ENCODE measurements at regions not wholly inside any gene's neighbourhood (a gene's known extent, or its start where the extent isn't known, plus 50 kb on each side); places are given as distances from the start of the nearest gene placed in this dataset.

DNA sequence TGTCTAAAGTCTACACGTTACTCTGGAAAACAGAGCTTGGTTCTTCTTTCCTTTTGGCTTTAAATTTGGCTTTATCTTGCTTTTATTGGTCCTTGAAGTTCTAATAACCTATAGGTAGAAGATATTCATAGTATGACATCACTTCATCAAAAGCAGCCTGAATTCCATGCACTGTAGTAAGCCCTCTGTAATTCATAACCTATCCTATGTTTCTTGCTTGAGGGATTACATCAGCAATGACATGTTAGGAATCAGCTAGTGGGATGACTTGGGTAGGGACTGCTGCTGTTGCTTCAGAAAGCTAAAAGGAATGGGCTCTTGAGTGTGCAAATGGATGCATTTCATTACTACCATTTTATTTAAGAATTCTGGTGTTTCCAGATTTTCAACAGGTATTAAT is 184.9 kb downstream of the PTEN start:
- H3K36me3 ChIP-seq (ENCODE audit: control insufficient read depth, insufficient read depth, low read length): no peaks in the 10 kb centered on the region
- H3K4me3 ChIP-seq (ENCODE audit: low read depth, low read length): no peak overlapping the region
- DNase-seq (ENCODE audit: low read depth): no peak
- TF ChIP-seq, protein P1, sequence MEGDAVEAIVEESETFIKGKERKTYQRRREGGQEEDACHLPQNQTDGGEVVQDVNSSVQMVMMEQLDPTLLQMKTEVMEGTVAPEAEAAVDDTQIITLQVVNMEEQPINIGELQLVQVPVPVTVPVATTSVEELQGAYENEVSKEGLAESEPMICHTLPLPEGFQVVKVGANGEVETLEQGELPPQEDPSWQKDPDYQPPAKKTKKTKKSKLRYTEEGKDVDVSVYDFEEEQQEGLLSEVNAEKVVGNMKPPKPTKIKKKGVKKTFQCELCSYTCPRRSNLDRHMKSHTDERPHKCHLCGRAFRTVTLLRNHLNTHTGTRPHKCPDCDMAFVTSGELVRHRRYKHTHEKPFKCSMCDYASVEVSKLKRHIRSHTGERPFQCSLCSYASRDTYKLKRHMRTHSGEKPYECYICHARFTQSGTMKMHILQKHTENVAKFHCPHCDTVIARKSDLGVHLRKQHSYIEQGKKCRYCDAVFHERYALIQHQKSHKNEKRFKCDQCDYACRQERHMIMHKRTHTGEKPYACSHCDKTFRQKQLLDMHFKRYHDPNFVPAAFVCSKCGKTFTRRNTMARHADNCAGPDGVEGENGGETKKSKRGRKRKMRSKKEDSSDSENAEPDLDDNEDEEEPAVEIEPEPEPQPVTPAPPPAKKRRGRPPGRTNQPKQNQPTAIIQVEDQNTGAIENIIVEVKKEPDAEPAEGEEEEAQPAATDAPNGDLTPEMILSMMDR (IDR thresholded peaks at IDR 0.05; ENCODE audit: insufficient read depth, low read length, poor library complexity, severe bottlenecking): no peak
- no peaks in the 10 kb centered on the region for H3K27me3 ChIP-seq (ENCODE audit: control insufficient read depth, insufficient read depth, low read length)

DNA sequence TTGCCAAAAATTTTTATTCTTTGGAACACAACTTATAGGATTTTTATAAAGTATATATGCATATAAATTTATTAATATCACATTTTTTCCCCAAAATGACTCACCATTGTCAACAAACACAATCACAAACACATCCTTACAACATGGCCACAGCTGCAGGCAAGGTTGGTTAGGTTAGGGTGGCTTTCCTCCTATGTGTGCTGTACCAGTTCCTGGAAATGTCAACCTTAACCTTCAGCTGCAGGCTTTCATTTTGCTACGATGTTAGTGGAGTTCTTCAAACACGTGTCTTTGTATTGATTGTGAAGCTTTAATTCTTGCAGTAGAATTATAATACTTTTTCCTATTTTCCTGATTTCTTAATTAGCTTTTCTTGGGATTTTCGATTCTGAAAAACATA is 185.8 kb downstream of the PTEN start:
- Histone ChIP-seq H3K4me3 (ENCODE audit: low read depth, low read length) (no peak overlapping the region), H3K27me3 (ENCODE audit: control insufficient read depth, insufficient read depth, low read length) (no peaks in the 10 kb centered on the region), H3K36me3 (ENCODE audit: control insufficient read depth, insufficient read depth, low read length) (no peaks in the 10 kb centered on the region)
- DNase-seq (ENCODE audit: low read depth): no peak
- TF ChIP-seq, protein P1 (IDR thresholded peaks at IDR 0.05; ENCODE audit: insufficient read depth, low read length, poor library complexity, severe bottlenecking): no peak

DNA sequence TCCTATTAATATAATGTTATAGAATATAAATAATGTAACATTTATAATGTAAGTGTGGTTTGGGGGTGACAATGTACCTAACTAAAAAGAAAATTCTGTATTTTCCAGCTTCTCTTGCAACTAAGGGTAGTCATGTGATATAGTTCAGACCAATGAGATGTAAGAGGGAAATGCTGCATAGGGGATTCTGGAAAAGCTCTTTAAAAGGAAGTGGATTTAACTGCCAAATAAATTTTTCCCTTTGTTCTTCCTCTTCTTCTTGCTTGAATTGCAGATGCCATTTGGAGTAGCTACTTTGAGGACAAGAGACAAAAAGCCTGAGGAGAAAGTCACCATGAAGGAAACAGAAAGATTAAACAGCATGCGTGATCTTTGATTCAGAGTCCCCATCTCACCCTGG is 194.3 kb downstream of the PTEN start:
- DNase-seq (ENCODE audit: low read depth): no peak
- no peaks in the 10 kb centered on the region for H3K27me3 ChIP-seq (ENCODE audit: control insufficient read depth, insufficient read depth, low read length)
- no peak overlapping the region for H3K4me3 ChIP-seq (ENCODE audit: low read depth, low read length)
- no peaks in the 10 kb centered on the region for H3K36me3 ChIP-seq (ENCODE audit: control insufficient read depth, insufficient read depth, low read length)
- TF ChIP-seq, protein P1 (IDR thresholded peaks at IDR 0.05; ENCODE audit: insufficient read depth, low read length, poor library complexity, severe bottlenecking): no peak

DNA sequence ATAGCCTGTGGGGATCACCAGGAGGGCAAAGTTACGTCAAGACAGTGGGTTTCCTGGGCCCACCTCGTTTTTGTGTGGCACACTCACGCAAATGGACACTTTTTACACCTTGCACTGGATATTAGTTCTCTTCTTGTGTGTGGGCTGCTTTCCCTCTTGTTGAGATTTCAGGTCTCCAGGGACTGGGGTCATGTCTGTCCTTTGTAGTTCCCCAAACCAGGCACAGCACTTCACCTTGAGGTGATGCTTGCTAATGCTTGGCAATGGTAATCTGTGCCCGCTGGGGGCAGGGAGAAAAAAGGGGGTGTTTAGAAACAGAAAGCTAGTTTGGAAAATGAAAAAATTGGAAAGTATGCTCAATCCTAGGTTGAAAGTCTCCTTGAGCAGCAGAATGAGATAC is 195.3 kb downstream of the PTEN start:
- H3K36me3 ChIP-seq (ENCODE audit: control insufficient read depth, insufficient read depth, low read length): no peaks in the 10 kb centered on the region
- H3K27me3 ChIP-seq (ENCODE audit: control insufficient read depth, insufficient read depth, low read length): no peaks in the 10 kb centered on the region
- TF ChIP-seq, protein P1 (IDR thresholded peaks at IDR 0.05; ENCODE audit: insufficient read depth, low read length, poor library complexity, severe bottlenecking): no peak
- H3K4me3 ChIP-seq (ENCODE audit: low read depth, low read length): no peak overlapping the region
- no peak for DNase-seq (ENCODE audit: low read depth)

DNA sequence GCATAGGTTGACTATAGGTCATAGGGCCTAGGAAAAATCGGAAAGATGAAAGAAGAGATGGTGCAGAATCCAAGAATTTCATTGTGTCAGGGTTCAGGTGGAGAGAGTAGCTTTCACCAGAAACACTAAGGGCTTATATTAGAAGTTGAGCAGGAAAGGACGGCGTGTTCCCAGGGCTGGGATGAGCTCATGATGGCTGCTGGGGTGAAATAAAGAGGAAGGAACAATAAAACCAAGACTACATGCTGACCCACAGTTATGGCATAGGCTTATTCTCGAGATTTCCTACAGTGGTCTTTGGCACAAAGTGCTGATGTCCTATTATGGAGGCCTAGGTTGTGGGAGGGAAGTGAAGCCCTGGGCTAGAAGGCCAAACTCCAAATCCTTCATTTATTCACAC is 195.8 kb downstream of the PTEN start:
- no peaks in the 10 kb centered on the region for H3K36me3 ChIP-seq (ENCODE audit: control insufficient read depth, insufficient read depth, low read length)
- no peaks in the 10 kb centered on the region for H3K27me3 ChIP-seq (ENCODE audit: control insufficient read depth, insufficient read depth, low read length)
- DNase-seq (ENCODE audit: low read depth): no peak
- no peak overlapping the region for H3K4me3 ChIP-seq (ENCODE audit: low read depth, low read length)
- TF ChIP-seq, protein P1 (IDR thresholded peaks at IDR 0.05; ENCODE audit: insufficient read depth, low read length, poor library complexity, severe bottlenecking): no peak

DNA sequence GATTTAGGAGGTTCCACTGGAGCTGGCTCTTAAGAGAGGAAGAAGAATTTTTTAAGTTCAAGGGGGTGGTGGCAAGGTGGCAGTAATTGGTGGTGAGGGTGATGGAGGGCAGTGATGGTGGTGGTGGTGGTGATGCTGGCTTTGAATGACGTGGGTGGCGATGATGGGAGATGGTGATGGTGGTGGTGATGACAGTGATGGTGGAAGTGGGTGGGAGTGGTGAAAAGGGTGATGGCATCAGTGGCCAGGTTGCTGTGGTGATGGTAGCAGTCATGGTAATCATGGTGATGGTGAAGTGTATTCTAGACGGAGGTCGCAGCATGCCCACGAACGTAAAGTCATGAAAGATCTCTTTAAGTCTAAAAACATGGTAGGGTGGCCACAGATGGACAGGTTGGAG is 197.3 kb downstream of the PTEN start:
- TF ChIP-seq, protein P1 (IDR thresholded peaks at IDR 0.05; ENCODE audit: insufficient read depth, low read length, poor library complexity, severe bottlenecking): no peak
- H3K36me3 ChIP-seq (ENCODE audit: control insufficient read depth, insufficient read depth, low read length): no peaks in the 10 kb centered on the region
- H3K4me3 ChIP-seq (ENCODE audit: low read depth, low read length): no peak overlapping the region
- no peak for DNase-seq (ENCODE audit: low read depth)
- H3K27me3 ChIP-seq (ENCODE audit: control insufficient read depth, insufficient read depth, low read length): no peaks in the 10 kb centered on the region

Data from kidney epithelial cell (primary cell).